HG02642 (cell line): ENCODE measurements at regions not wholly inside any gene's neighbourhood (a gene's known extent, or its start where the extent isn't known, plus 50 kb on each side); places are given as distances from the start of the nearest gene placed in this dataset.

Source experiments
- ATAC-seq: cut with Tn5 transposase; IDR thresholded peaks from one replicate; pipeline ENCODE4 v1.9.1; 2021; ENCODE audit warnings: mild to moderate bottlenecking; ENCODE audit not compliant: unreplicated experiment, poor library complexity

DNA sequence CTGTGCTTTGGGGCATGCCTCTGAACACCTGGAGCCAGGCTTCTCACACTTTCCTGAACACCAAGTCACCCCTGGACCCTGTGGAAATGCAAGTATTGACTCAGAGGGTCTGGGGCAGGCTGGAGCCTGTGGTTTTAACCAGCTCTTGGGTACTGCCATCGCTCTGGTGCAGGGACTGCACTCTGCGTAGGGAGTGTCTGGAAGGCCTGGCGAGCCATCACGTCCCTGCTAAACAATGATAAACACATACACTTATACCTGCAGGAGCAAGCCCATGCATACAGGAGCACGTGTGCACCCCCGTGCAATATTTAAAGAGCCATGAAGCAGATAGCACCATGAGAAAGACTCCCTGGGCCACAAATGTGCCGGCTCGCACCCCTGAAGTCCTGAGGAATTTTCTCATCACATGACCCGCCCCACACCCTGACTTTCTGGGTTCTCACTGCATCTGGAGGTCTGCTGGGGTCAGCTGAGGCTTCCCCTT is 267.7 kb downstream of the GADD45G start:
- no peak for ATAC-seq

DNA sequence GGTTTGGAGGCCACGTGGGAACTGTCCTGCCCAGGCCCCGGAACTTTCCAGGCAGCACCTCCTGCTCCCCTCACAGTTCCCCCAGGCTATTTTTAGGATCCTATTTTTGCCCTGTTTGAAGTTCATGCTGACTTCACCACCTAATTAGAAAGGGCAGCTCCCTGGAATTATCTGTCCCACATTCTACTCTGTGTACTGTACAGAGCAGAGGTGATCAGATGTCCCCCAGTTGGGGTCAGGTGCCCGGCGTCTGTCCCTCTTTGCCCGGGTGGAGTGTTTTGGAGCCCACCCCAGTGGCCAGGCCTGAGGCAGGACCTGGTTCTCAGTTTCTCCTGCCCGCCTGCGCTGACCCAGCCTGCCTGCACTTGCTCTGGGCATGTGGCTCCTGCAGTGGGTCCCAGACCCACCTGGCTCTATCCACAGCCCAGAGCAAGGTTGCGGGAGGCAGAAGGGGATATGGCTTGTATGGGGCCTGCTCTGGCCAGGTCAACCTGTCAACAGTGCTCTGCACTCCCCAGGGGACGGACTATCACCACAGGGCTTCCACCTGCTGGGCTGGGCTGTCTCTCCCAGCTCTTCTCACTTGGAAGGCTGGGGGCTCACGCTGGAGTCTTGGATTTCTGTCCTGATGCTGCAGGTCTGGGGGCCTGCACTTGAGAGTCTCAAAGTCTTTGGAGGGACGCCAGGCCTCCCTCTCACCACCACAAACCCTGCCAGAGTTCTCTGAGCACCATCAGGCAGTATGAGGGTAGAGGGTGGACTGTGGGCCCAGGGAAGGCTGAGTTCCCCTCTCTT is 268.3 kb downstream of the GADD45G start:
- ATAC-seq = no peak

DNA sequence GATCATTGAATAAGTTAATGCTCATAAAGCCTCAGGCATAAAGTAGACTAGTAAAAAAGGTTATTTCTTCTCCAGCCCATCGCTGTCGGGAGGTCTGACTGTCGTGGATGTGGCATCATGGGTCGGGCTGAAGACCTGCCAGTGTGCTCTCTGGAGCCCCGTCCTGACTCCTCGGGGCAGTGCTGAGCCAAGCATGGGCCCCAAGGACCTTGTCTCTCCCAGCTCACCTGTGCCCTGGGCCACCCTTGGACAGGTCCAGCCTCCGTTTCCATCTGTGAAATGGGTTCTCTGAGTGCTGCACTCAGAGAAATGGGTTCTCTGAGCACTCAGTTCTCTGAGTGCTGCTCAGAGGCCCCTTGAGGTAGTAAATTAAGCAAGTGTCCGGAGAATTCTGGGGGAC is 269.0 kb downstream of the GADD45G start:
- no peak for ATAC-seq

DNA sequence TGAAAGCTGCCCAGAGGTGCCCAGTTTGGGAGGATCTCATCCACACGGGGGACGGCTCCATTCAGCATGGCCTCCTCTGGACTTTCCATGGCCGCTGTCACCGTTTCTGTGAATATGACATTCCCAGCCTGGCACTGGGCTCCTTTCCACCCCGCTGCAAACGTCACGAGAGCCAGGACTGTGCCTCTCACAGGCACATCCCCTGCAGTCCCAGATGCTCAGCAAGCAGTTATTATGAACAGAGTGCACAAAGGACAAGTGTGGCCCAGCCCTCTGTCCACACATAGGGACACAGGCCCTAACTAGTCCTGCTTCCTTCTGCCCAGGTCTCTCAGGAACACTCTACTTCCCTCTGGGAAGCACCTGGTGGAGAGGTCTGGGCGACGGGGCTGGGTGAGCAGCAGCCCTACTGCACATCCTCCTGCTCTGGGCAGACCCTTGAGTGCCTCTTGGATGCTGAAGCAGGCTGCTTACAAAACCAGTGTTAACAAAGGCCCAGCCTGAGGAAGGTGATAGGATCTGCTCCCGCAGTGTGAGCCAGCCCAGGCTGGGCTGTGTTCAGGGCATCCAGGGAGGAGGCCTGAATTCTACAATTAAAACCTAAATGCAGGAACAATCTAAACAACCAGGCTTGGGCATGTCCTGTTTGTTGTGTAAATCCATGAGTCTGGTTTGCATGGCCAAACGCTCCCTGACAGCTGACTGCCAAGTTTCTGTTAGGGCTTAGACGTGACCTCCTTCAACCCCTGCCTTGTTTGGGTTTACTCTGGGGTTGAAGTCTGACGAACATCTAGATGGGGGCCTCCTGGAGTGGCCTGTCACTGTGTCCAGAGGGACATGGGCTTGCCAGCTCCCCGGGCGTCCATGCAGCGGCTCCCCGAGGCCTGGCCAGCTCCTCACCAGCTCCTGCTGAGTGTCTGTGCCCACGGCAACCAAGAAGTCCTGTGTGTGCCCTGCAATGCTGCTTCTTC is 269.8 kb downstream of the GADD45G start:
- no peak for ATAC-seq

DNA sequence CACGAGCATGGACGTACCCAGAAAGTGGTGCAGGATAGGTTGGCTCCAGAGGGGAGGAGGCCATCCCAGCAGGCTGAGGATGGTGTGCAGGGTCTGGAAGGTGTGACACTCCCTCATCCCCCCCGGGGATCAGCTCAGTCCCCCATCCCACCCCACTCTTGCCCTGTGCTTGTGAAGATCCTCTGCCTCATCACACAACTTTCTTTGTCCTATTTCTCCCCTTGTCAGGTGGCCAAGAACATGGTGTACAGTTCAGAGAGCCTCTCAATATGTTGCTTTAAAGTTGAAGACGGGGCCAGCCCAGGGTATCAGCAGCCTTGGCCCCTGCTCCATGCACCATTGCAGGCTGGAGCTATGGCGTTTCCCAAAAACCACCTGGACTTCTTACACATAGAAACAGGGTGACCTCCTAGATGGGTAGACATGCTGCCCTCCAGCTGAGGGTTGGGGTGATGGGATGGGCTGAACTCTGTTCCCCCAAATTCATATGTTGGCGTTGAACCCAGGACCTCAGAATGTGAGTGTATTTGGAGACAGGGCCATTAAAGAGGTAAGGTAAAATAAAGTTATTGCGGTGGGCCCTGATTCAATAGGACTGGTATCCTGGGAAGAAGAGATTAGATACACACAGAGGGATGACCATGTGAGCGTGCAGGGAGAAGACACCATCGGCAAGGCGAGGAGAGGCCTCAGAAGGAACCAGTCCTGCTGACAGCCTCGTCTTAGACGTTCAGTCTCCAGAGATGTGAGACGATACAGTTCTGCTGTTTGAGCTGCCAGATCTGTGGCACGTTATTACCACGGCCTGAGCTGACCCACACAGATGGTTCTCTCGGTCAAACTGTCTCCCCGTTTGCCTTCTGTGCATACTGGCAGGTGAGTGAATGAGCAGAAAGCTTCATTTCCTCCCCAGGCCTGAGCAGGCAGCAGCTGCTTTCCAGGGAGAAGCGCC is 272.5 kb downstream of the GADD45G start:
- no peak for ATAC-seq

DNA sequence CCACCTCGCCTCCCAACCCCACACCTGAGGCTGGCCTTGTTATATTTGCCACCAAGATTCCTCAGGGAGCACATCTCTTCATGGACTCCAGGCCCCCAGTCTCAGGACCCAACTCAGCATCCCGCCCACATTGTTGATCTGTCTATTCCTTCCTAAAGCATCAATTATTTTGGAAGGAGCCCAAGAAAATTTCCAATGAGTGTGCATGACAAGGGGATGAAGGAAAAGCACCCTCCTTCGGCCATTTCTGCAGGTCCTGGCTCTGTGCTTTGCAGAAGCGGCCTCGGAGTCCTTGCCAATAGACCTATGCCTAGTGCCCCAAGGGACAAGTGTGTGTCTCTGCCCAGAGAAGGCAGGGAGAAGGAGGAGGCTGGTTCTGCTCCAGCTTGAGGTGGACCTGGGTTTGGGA is 273.2 kb downstream of the GADD45G start:
- no peak for ATAC-seq

DNA sequence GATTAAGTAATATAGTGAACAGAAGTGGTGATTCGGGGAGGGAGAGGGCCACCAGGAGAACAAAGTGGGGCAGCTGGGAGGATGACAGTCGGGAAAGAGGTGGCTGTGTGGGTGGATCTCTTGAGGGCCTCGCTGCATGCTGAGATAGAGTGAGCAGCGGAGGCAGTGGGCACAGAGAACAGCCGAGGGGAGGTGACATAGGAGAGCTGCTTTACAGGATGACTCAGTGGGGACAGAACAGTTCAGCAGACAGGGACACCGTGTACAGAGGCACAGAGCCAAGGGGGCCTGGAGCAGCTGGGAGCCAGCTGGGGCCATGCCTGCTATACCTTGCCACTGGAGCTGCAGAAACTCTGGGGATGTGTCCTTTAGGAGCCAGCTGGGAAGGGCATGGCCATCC is 273.9 kb downstream of the GADD45G start:
- ATAC-seq = no peak

DNA sequence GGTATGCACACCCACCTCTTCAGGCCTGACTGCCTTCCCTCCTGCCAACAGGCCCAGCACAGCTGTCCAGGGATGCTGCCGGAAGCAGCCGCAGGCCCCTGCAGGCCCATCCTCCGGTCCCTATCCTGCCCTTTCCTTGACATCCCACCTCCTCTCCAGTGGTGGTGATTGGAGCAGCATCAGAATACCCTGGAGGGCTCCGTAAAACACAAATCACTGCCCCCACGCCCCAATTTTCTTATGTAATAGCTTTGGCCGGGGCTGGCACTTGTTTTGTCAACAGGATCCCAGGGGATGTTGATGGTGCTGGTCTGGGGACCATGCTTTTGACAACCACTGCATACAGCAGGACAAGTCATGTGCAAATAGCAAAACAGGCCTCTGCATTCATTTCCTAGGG is 274.5 kb downstream of the GADD45G start:
- ATAC-seq = no peak

DNA sequence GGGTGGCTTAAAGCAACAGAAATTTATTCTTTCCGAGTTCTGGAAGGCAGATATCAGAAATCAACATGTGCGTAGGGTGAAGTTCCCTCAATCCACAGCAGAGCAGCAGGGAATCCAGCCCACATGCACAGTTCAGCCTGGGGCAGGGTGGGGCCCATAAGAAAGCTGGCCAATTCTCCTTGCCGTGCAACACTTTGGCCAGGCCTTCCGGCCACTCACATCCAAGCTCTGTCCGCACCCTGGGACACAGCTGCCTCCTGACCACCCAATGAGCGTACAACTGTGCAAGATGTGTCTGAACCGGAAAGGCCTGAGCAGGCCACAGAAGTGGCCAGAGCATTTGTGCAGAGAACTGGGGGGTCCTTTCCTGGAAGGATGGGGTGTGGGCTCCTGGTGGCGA is 274.9 kb downstream of the GADD45G start:
- no peak for ATAC-seq

DNA sequence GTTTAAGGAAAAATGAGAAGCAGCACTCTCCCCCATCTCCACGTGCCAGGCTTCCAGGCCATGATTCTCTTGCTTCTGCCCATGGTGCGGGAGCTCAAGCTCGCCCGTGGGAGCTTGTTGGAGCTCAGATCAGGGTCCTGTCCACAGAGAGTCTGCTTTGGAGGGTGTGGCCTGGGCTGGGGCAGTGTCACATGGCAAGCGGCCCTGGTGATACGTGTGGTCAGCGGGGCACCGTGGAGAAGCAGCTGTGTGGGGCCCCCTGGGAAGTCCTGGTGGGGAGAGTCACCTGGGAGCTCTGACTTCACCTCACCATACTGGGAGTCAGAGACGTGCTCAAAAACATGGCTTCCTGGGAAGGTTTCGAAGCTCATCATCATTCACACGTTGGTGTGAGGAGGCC is 275.3 kb downstream of the GADD45G start:
- no peak for ATAC-seq

DNA sequence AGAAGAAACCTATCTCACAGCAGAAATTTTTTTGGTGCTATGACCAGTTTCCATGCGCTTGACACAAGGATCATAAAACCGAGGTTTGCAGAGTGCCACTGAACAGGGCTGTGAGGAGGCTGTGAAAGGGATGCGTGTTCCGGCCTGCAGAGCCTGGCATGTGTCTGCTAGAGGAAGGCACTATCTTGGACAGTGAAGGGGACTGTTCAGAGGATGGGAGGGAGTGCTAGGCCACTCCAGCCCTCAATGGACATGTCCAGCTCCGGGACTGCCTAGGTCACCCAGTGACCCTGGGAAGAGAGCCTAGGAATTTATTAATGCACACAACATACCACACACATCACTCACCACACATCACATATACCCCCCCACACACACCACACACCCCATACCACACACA is 275.9 kb downstream of the GADD45G start:
- no peak for ATAC-seq

DNA sequence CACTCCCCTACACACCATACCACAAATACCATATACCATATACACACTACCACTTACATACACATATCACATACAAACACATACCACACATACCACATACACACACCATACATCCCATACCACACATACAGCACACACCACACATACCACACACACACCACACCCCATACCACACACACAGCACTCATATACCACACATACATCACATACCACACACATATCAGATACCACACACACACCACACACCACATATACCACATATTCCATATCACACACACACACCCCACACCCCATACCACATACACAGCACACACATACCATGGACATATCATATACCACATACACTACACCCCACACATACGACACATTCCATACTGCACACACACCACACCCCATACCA is 276.6 kb downstream of the GADD45G start:
- no peak for ATAC-seq

DNA sequence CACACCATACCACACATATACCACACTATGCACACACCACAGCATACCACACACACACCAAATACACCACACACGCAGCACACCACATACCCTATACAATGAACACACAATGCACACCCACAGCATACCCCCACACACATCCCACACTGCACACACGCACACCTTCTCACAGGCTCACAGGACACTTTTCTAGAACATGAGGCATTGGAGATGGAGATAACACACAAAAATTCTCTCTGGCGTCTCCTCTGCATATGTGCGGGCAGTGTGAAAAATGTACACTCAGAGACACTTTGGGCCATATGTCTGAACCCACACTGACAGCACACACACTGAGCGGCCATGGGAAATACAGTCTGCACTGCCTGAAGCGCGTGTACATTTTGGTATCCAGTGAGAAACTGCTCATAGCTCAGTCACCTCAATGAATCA is 278.1 kb downstream of the GADD45G start:
- no peak for ATAC-seq

DNA sequence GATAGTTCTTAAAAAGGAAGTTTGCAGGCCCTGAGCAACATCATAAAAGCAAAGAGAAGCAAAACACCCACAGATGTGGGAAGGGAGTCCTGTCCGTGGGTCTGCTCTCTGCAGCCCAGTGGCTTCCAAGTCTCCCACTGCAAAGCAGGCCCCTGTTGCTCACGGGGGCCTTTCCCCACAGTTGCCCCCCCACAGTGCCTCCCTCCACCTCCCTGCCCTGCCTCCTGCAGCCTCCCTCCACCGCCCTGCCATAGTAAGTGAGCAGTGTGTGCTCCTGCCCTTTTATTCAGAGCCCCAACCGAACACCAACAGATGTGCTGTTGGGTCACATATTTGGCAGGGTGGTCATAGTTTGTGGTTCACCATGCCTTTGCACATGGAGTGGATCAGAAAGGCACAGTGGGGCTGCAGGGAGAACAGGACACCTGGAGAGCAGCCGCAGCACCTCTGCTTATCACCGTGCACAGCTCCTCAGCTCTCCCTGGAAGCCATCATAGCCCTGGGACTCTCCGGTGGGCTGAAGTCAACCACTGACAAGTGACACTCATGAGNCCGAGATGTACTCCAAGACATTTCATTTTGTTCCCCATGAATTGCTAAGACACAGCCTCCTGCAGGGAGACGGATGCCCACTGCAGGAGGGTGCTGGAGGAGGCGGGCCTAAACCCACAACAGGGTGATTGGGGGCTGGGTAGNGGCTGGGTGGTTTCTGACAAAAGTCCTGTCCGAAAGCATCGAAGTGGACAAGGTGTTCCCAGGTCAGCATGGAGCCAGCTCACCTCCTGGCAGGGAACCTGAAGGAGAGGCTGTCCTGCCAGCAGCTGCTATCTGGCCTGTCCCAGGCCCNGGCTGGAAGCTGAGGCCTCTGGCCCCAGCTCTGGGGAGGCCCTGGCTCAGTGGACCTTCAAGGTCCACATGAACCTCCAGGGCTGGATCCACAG is 278.9 kb downstream of the GADD45G start:
- ATAC-seq = no peak

DNA sequence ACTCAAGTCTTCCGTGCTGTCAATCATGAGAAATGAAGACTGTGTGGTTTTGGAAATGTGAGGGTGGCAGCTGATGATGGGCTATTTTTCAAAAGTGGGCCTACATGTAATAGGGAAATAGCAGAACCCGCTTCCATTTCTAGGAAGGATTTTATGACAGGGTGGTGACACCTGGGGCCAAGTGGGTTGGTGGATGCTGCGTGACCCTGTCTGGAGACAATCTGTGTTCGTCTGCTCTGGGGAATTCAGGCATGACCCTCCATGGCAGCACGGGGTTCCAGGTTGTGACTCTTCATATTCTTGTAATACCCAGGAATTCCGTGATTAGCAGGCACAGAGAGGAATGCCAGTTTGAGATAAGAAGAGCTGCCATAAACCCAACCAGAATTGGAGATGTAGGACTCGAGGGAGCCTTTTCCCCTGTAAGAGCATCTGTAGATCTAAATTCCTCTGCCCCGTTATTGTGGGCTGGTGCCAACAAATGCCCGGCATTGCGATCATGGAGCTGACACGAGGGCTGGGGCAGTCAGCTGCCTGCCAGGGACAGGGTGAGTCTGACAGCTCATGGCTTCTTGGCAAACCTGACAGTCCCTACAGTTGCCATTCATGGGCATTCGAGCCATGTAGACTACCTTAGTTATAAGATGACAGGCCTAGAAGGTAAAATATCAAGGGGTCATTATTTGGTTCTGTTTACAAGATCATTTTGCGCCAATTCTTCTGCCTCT is 279.7 kb downstream of the GADD45G start:
- ATAC-seq = no peak

DNA sequence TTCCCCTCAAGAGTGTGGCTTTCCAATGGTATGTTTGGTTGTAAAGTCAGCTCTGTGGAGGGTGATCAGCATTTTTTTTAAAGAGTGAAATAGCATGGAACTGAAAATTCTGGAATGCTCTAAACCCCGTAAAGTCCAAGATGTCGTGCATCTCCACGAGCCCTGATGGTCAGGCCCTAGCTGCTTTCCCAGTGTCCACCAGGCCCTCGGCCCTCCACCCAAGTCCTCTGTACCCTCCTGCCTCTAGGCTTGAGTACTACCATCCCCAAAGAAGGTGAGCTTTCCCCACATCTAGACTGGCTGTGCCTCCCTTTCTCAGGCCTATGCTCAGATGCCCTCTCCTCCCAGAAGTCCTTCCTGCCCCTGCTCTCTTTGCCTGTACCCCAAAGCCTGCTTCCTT is 280.3 kb downstream of the GADD45G start:
- no peak for ATAC-seq

DNA sequence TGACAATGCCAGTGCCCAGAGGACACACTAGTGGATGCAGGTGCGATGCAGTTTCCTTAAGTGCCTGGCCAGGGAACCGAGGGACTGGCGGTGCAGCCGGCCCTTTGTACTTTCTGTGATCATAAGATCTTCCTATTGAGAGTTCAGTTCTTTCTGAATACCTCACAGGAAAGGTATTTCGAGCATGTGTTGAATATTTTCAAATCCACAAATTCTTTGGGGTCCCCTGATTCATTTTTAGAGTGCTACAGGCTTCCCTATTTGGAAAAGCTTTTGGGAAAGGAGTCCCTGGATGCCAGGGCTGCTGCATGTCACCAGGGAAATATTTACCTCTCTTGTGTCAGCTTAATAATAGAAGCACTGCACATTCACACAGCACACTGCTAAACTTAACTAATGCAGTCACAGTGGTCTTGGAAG is 281.5 kb downstream of the GADD45G start:
- no peak for ATAC-seq

DNA sequence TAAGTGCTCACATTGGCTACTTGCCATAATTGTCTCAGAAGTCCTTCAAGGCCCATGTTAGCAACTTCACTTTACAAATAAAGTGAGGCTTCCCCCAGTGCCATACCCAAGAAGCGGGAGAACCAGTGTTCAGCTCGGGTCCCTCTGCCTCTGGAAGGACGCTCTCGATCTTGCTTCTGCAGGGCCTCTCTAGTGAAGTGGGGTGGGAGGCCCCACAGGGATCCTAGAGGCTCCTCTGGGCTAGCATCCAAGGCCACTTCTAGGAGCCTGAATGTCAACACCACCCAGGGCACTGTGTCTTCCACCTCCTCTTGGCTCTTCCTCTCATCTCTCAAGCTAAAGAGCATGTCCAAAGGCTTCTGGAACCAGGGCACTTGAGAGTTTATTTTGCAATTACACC is 282.5 kb downstream of the GADD45G start:
- no peak for ATAC-seq
